Liver (tissue), 8 donors: ENCODE measurements at regions not wholly inside any gene's neighbourhood (a gene's known extent, or its start where the extent isn't known, plus 50 kb on each side); places are given as distances from the start of the nearest gene placed in this dataset.
A peak's percentile ranks its signal among the peaks of the same experiment; 100 is the strongest.

Experiments used
- DNase-seq: peaks from one replicate; pipeline ENCODE4 v3.0.0-alpha.2; 2017; ENCODE audit warnings: low spot score
- H3K27ac ChIP-seq, 2 donors: one replicate each; pipeline ENCODE4 v1.7.0; 2013; ENCODE audit warnings: inconsistent platforms in 2 of 2, low read length in 2 of 2, control low read depth in 1 of 2, low read depth in 1 of 2, mild to moderate bottlenecking in 1 of 2
- H3K27me3 ChIP-seq, 4 donors: one replicate each; pipeline versions ENCODE4 v1.6.1 to v1.7.0; 2013; ENCODE audit warnings: low read length in 3 of 4, inconsistent platforms in 1 of 4, mild to moderate bottlenecking in 1 of 4, moderate library complexity in 1 of 4; ENCODE audit not compliant: control insufficient read depth in 4 of 4, insufficient read depth in 4 of 4
- H3K36me3 ChIP-seq, 4 donors: one replicate each; pipeline versions ENCODE4 v1.6.1 to v1.7.0; 2013; ENCODE audit warnings: low read length in 3 of 4, mild to moderate bottlenecking in 3 of 4, low read depth in 1 of 4, moderate library complexity in 1 of 4; ENCODE audit not compliant: control insufficient read depth in 4 of 4, insufficient read depth in 3 of 4
- H3K4me1 ChIP-seq, 4 donors: one replicate each; pipeline versions ENCODE4 v1.6.1 to v1.7.0; 2013; ENCODE audit warnings: low read length in 3 of 4, mild to moderate bottlenecking in 3 of 4, moderate library complexity in 1 of 4; ENCODE audit not compliant: control insufficient read depth in 4 of 4, insufficient read depth in 4 of 4
- H3K4me3 ChIP-seq, 3 donors: one replicate each; pipeline versions ENCODE4 v1.6.1 to v1.7.0; 2013; ENCODE audit warnings: low read length in 3 of 3, control low read depth in 1 of 3, low read depth in 1 of 3, mild to moderate bottlenecking in 1 of 3
- H3K9ac ChIP-seq, 2 donors: one replicate each; pipeline ENCODE4 v1.7.0; 2013; ENCODE audit warnings: low read length in 2 of 2, mild to moderate bottlenecking in 2 of 2, moderate library complexity in 2 of 2, control low read depth in 1 of 2, low read depth in 1 of 2
- H3K9me3 ChIP-seq, 4 donors: one replicate each; pipeline versions ENCODE4 v1.6.1 to v1.7.0; 2013; ENCODE audit warnings: low read length in 3 of 4; ENCODE audit not compliant: control insufficient read depth in 4 of 4
- EGR1 ChIP-seq, 2 donors: IDR thresholded peaks; 2 replicates each; pipeline ENCODE4 v1.6.1; 2016 to 2018; ENCODE audit warnings: antibody characterized with exemption in 2 of 2, low read depth in 2 of 2
- FOXA1 ChIP-seq: IDR thresholded peaks from 2 replicates; pipeline ENCODE4 v1.6.1; 2016; ENCODE audit warnings: antibody characterized with exemption
- FOXA2 ChIP-seq: IDR thresholded peaks from 2 replicates; pipeline ENCODE4 v1.6.1; 2016; ENCODE audit warnings: antibody characterized with exemption
- GABPA ChIP-seq, 2 donors: IDR thresholded peaks in 1 of 2; conservative IDR thresholded peaks in 1 of 2; 2 replicates each; pipeline ENCODE4 v1.6.1; 2016; ENCODE audit warnings: antibody characterized with exemption in 2 of 2, mild to moderate bottlenecking in 1 of 2, moderate library complexity in 1 of 2
- HNF4A ChIP-seq, 2 donors: conservative IDR thresholded peaks; 2 replicates each; pipeline ENCODE4 v1.6.1; 2016; ENCODE audit warnings: antibody characterized with exemption in 2 of 2, mild to moderate bottlenecking in 2 of 2
- HNF4G ChIP-seq: IDR thresholded peaks from 2 replicates; pipeline ENCODE4 v1.6.1; 2016; ENCODE audit warnings: antibody characterized with exemption
- JUND ChIP-seq, 2 donors: IDR thresholded peaks; 2 replicates each; pipeline ENCODE4 v1.6.1; 2016; ENCODE audit warnings: antibody characterized with exemption in 2 of 2
- NR2F2 ChIP-seq: IDR thresholded peaks from 2 replicates; pipeline ENCODE4 v1.6.1; 2016; ENCODE audit warnings: antibody characterized with exemption
- RAD21 ChIP-seq, 2 donors: IDR thresholded peaks; 2 replicates each; pipeline ENCODE4 v1.6.1; 2016; ENCODE audit warnings: antibody characterized with exemption in 2 of 2, mild to moderate bottlenecking in 2 of 2
- RXRA ChIP-seq, 2 donors: IDR thresholded peaks; 2 replicates each; pipeline ENCODE4 v1.6.1; 2017 to 2018; ENCODE audit warnings: antibody characterized with exemption in 2 of 2, mild to moderate bottlenecking in 1 of 2
- SP1 ChIP-seq: IDR thresholded peaks from 2 replicates; pipeline ENCODE4 v1.6.1; 2018; ENCODE audit warnings: antibody characterized with exemption, mild to moderate bottlenecking
- TAF1 ChIP-seq: conservative IDR thresholded peaks from 2 replicates; pipeline ENCODE4 v1.6.1; 2016; ENCODE audit warnings: antibody characterized with exemption, mild to moderate bottlenecking
- YY1 ChIP-seq: IDR thresholded peaks from 2 replicates; pipeline ENCODE4 v1.6.1; 2016; ENCODE audit warnings: antibody characterized with exemption, mild to moderate bottlenecking
- WGBS: extraction: QIAGEN DNeasy Blood & Tissue Kit; methylation state at CpG from one replicate; pipeline ENCODE4 v1.1.7; 2013; 5-methylcytosine and 5-hydroxymethylcytosine counted together
- TF ChIP-seq, protein P1 (sequence below): IDR thresholded peaks from 2 replicates; pipeline ENCODE4 v1.6.1; 2016; ENCODE audit warnings: antibody characterized with exemption, mild to moderate bottlenecking
- TF ChIP-seq, protein P2 (sequence below): IDR thresholded peaks from 2 replicates; pipeline ENCODE4 v1.6.1; 2016; ENCODE audit warnings: antibody characterized with exemption
- TF ChIP-seq, protein P3 (sequence below): IDR thresholded peaks from 2 replicates; pipeline ENCODE4 v1.6.1; 2016; ENCODE audit warnings: antibody characterized with exemption
- TF ChIP-seq, protein P4 (sequence below): fragments of 150-350 bp; IDR thresholded peaks from 2 replicates; pipeline ENCODE4 v1.5.1; 2017; ENCODE audit warnings: improper control_type of control experiment, low read depth, low read length; ENCODE audit not compliant: missing input control
- TF ChIP-seq, protein P5 (sequence below): IDR thresholded peaks from 2 replicates; pipeline ENCODE4 v1.6.1; 2016; ENCODE audit warnings: antibody characterized with exemption
- donor health status: healthy.
- donor health status: healthy.
- donor health status: healthy.
- donor health status: healthy.
- donor health status: healthy.

DNA sequence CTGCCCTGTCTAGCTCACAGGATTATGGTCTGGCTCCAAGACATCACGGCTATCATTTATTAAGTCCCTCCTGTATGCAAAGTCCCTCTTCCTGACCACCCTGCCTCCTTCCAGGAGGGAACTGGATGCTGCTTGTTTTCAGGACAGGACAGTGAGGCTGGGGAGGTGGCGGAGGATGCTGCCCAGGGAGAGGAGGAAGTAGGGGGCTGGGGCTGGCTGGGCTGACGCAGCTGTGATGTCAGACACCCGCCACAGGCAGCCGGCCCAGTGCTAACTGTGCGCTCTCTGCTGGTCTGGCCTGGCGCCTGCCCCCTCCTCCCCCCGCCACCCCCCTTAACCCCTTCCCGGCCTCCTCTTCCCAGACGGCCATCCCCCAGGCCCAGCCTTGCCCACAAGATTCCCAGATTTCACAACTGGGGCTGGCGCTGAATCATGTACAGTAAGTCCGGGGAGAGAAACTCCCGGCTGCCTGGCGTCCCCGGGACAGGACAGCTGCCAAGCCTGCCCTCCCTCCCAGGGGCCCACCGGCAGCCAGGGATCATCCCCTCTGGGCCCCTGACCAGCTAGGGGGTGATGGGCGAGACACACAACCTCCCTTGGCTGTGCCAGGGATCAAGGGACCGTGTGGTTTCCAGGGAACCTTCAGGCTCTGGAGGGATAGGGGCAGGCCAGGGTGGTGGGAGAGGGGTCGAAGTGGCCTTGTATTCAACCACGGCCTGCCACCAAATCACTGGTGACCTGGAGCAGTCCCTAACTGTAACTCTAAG lies 118.1 kb downstream of the CEBPB start:
- DNase-seq: no peak
- peak overlapping the region; percentile 65 to 94 for H3K9ac ChIP-seq
- no peaks in the 10 kb centered on the region for H3K27me3 ChIP-seq
- TF ChIP-seq, protein P1, sequence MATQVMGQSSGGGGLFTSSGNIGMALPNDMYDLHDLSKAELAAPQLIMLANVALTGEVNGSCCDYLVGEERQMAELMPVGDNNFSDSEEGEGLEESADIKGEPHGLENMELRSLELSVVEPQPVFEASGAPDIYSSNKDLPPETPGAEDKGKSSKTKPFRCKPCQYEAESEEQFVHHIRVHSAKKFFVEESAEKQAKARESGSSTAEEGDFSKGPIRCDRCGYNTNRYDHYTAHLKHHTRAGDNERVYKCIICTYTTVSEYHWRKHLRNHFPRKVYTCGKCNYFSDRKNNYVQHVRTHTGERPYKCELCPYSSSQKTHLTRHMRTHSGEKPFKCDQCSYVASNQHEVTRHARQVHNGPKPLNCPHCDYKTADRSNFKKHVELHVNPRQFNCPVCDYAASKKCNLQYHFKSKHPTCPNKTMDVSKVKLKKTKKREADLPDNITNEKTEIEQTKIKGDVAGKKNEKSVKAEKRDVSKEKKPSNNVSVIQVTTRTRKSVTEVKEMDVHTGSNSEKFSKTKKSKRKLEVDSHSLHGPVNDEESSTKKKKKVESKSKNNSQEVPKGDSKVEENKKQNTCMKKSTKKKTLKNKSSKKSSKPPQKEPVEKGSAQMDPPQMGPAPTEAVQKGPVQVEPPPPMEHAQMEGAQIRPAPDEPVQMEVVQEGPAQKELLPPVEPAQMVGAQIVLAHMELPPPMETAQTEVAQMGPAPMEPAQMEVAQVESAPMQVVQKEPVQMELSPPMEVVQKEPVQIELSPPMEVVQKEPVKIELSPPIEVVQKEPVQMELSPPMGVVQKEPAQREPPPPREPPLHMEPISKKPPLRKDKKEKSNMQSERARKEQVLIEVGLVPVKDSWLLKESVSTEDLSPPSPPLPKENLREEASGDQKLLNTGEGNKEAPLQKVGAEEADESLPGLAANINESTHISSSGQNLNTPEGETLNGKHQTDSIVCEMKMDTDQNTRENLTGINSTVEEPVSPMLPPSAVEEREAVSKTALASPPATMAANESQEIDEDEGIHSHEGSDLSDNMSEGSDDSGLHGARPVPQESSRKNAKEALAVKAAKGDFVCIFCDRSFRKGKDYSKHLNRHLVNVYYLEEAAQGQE: no peak
- TF ChIP-seq RAD21 (IDR thresholded peaks at IDR 0.05) (peak in 1 of 2 donors; percentile 66), FOXA2 (no peak), JUND (IDR thresholded peaks at IDR 0.05) (peak; percentile 20 to 68), TAF1 (no peak), YY1 (peak; percentile 16), NR2F2 (peak; percentile 83), FOXA1 (peak; percentile 18), RXRA (IDR thresholded peaks at IDR 0.05) (peak; percentile 72 to 83), GABPA (IDR thresholded peaks at IDR 0.05 in 1 of 2, conservative IDR thresholded peaks at IDR 0.05 in 1 of 2) (no peak), SP1 (peak; percentile 66), EGR1 (IDR thresholded peaks at IDR 0.05; ENCODE audit: low read depth in 2 of 2) (peak in 1 of 2 donors; percentile 60), HNF4A (conservative IDR thresholded peaks at IDR 0.05) (peak; percentile 40 to 62), HNF4G (no peak)
- TF ChIP-seq, protein P2, sequence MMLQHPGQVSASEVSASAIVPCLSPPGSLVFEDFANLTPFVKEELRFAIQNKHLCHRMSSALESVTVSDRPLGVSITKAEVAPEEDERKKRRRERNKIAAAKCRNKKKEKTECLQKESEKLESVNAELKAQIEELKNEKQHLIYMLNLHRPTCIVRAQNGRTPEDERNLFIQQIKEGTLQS: no peak
- TF ChIP-seq, protein P3, sequence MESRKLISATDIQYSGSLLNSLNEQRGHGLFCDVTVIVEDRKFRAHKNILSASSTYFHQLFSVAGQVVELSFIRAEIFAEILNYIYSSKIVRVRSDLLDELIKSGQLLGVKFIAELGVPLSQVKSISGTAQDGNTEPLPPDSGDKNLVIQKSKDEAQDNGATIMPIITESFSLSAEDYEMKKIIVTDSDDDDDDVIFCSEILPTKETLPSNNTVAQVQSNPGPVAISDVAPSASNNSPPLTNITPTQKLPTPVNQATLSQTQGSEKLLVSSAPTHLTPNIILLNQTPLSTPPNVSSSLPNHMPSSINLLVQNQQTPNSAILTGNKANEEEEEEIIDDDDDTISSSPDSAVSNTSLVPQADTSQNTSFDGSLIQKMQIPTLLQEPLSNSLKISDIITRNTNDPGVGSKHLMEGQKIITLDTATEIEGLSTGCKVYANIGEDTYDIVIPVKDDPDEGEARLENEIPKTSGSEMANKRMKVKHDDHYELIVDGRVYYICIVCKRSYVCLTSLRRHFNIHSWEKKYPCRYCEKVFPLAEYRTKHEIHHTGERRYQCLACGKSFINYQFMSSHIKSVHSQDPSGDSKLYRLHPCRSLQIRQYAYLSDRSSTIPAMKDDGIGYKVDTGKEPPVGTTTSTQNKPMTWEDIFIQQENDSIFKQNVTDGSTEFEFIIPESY: no peak
- TF ChIP-seq, protein P4, sequence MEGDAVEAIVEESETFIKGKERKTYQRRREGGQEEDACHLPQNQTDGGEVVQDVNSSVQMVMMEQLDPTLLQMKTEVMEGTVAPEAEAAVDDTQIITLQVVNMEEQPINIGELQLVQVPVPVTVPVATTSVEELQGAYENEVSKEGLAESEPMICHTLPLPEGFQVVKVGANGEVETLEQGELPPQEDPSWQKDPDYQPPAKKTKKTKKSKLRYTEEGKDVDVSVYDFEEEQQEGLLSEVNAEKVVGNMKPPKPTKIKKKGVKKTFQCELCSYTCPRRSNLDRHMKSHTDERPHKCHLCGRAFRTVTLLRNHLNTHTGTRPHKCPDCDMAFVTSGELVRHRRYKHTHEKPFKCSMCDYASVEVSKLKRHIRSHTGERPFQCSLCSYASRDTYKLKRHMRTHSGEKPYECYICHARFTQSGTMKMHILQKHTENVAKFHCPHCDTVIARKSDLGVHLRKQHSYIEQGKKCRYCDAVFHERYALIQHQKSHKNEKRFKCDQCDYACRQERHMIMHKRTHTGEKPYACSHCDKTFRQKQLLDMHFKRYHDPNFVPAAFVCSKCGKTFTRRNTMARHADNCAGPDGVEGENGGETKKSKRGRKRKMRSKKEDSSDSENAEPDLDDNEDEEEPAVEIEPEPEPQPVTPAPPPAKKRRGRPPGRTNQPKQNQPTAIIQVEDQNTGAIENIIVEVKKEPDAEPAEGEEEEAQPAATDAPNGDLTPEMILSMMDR: no peak
- TF ChIP-seq, protein P5, sequence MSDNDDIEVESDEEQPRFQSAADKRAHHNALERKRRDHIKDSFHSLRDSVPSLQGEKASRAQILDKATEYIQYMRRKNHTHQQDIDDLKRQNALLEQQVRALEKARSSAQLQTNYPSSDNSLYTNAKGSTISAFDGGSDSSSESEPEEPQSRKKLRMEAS: peak; percentile 47
- no peaks in the 10 kb centered on the region for H3K9me3 ChIP-seq
- H3K36me3 ChIP-seq: no peaks in the 10 kb centered on the region
- peak overlapping the region in 1 of 3 donors; percentile 10 for H3K4me3 ChIP-seq
- peak overlapping the region; percentile 98 to 99 for H3K27ac ChIP-seq
- peaks cover 22 to 67% (median 42%) of the 10 kb centered on the region in 4 donors for H3K4me1 ChIP-seq
- WGBS: 13% methylated on average over 20 of the region's 20 CpGs
